ENCODE measurements at regions not wholly inside any gene's neighbourhood (a gene's known extent, or its start where the extent isn't known, plus 50 kb on each side); places are given as distances from the start of the nearest gene placed in this dataset.
"Not testable (repeated sequence)": the region's sequence is repeated elsewhere in the genome, so short reads cannot be mapped to it uniquely, and the experiment has no call there.

- no peak for DNase-seq (ENCODE audit: low spot score)
These were observed 152.6 kb upstream of the PLSCR5 start for GRCh38 chr3:146757759-146758158.

DNA sequence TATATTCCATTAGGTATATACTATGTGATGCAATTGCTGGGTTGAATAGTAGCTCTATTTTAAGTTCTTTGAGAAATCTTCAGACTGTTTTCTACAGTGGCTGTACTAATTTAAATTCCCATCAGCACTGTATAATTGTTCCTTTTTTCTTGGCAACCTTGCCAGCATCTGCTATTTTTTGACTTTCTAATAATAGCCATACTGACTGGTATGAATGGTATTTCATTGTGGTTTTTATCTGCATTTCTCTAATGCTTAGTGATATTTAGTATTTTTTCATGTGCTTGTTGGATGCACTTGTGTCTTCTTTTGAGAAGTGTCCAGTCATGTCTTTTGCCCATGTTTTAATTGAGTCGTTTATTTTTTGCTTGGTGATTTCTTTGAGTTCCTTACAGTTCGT, 145.1 kb upstream of the PLSCR5 start:
- no peak for DNase-seq (ENCODE audit: low spot score)

GRCh38 chr3:146747928-146748327, 142.8 kb upstream of the PLSCR5 start:
- no peak for DNase-seq (ENCODE audit: low spot score)

DNA sequence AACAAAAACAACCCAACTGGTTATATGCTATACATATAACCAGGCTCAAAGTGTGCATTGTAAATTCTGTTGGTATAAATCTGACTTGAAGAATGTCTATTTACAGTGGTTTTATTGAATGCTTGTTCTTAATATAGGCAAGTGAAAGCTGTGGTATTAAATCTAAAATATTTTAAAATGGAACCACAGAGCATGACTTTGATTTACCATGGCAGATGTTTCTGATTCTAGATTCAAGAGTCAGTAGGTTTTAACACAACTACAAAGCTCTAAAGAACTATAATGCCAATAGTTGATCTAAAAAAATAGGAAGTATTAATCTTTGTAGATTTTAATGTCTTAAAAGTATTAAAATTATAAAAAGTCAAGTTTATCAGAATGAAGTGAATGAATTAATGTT, 141.9 kb upstream of the PLSCR5 start:
- no peak for DNase-seq (ENCODE audit: low spot score)

- no peak for DNase-seq (ENCODE audit: low spot score)
These were observed 141.0 kb upstream of the PLSCR5 start for GRCh38 chr3:146746190-146746589.

DNA sequence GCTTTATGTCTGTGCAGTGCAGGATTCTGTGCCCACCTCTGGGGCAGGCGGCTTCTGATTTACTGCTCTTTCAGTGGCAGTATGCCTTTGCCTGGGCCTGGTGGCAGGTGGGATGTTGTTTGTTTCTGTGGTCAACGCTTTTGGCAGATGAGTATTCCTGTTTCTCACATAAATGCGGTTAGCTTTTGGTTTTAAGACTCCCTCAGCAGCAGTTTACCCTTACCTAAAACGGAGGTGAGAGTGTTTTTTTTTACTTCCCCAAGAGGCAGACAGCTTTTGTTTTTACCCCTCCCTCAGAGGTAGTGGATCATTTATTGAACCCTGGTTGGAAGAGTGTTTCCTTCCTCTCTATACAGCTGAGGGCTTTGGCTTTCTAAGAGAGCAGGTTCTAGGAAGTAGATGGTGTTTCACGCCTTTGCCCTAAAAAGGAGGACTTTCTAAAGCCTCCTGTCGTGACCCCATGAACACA, 134.1 kb upstream of the PLSCR5 start:
- DNase-seq (ENCODE audit: low spot score), result no peak

GRCh38 chr3:146732325-146732724, 127.2 kb upstream of the PLSCR5 start:
- no peak for DNase-seq (ENCODE audit: low spot score)

GRCh38 chr3:146715170-146715569, 110.0 kb upstream of the PLSCR5 start:
- DNase-seq (ENCODE audit: low spot score), result no peak

DNA sequence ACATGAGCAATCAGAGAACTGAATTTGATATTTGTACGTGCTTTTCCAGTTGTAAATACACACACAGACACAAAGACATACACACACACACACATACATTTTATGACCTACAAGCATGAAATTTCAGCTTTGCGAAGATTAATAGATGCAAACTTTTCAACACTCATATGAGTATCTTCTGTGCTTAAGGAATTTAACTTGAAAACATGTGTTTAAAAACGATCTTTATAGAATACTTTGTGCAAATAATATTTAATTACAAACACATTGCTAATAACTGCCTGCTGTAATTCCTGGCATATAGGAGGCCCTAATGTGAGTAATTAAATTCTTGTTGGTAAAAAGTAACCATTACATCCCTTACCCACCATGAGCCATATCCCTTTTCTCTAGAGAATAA, 107.7 kb upstream of the PLSCR5 start:
- no peak for DNase-seq (ENCODE audit: low spot score)

GRCh38 chr3:146709969-146710368, 104.8 kb upstream of the PLSCR5 start:
- DNase-seq (ENCODE audit: low spot score), result no peak

DNA sequence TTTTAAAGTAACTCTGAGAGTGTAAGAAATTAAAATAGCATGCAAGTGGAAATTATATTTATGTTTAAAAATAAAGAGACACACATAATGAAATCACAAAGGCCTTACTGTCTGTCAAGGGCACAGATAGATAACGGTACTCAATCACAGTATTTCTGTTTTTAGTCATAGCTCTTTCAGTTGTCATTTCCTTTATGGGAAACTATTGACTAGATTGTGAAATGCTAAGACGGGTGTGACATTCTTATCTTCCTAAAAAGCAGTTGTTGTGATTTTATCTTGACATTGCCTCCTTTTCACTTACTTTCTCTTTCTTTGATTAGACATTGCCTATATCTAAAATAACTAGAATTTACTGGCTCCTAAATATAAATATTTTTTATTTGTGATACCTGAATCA, 100.1 kb upstream of the PLSCR5 start:
- no peak for DNase-seq (ENCODE audit: low spot score)

GRCh38 chr3:146702237-146702636, 97.1 kb upstream of the PLSCR5 start:
- no peak for DNase-seq (ENCODE audit: low spot score)

DNA sequence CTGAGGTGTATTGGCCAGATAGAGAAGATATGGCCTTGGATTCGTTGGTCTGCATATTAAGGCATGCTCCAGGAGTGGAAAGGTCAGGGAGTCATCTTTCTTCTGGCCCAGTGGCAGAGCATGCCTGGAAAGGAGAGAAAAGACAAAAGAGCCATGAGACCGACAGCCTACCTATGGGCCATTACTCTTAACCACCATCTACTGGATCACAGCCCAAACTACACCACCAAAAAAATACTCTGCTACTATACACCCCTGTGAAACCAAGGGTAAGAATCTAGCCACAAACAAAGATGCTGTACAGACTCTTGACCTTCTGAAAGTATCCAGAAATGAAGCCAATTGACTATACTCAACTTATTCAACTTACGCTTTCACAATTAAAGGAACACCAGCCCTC, 96.1 kb upstream of the PLSCR5 start:
- DNase-seq (ENCODE audit: low spot score), result no peak

- DNase-seq (ENCODE audit: low spot score), result not testable (repeated sequence)
These were observed 94.9 kb upstream of the PLSCR5 start for GRCh38 chr3:146700025-146700424.

GRCh38 chr3:146692254-146692653, 87.1 kb upstream of the PLSCR5 start:
- DNase-seq (ENCODE audit: low spot score), result no peak

DNA sequence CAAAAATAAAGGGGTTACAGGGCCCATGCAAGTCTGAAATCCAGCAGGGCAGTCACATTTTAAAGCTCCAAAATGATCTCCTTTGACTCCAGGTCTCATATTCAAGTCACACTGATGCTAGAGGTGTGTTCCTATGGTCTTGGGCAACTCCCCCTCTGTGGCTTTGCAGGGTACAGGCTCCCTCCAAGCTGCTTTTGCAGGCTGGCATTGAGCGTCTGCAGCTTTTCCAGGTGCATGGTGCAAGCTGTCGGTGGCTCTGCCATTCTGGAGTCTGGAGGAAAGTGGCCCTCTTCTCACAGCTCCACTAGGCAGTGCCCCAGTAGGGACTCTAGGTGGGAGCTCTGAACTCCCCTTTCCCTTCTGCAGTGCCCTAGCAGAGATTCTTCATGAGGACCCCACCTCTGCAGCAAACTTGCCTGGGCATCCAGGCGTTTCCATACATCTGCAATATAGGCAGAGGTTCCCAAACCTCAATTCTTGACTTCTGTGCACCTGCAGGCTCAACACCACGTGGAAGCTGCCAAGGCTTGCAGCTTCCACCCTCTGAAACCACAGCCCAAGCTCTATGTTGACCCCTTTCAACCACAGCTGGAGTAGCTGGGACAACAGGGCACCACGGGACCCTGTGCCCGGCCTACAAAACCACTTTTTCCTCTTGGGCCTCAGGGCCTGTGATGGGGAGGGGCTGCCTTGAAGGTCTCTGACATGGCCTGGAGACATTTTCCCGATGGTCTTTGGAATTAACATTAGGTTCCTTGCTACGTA, 80.1 kb upstream of the PLSCR5 start:
- DNase-seq (ENCODE audit: low spot score), result no peak

DNA sequence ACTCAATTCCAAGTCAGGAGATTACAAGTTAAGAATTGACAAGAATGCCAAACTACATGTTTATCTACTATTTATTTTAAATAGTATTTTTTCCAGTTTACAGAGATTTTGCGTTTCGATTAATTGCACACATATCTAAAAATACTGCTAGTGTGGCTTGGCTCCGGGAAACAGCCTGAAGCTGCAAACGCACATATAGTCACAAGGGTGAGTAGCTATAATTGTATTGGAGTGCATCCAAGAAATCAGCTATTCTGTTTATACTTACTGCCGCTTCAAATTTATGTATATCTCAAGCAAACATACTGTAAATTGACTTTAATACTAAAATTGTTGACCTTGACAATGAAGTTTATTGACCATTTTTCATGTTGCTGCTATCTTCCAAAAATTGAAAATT, 77.0 kb upstream of the PLSCR5 start:
- no peak for DNase-seq (ENCODE audit: low spot score)

- no peak for DNase-seq (ENCODE audit: low spot score)
These were observed 75.5 kb upstream of the PLSCR5 start for GRCh38 chr3:146680617-146681016.

- no peak for DNase-seq (ENCODE audit: low spot score)
These were observed 74.8 kb upstream of the PLSCR5 start for GRCh38 chr3:146679995-146680394.

DNA sequence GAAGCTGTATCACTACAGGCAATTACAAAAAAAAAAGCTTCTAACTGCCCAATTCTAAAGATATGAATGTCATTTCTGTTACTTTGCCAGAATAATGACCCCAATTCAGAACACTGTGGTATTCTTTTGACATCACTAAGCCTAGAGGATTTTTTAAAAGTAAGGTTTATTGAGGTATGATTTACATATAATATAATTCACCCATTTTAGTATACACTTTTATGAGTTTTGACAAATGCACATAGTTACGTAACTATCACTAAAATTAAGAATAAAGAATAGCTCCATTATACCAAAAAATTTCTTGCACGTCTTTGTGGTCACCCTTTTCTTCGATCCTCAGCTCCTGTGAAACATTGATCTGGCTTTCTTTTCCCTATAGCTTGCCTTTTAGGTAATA, 74.0 kb upstream of the PLSCR5 start:
- no peak for DNase-seq (ENCODE audit: low spot score)

- DNase-seq (ENCODE audit: low spot score), result no peak
These were observed 67.8 kb upstream of the PLSCR5 start for GRCh38 chr3:146672941-146673340.

- no peak for DNase-seq (ENCODE audit: low spot score)
These were observed 59.3 kb upstream of the PLSCR5 start for GRCh38 chr3:146664403-146664802.

DNA sequence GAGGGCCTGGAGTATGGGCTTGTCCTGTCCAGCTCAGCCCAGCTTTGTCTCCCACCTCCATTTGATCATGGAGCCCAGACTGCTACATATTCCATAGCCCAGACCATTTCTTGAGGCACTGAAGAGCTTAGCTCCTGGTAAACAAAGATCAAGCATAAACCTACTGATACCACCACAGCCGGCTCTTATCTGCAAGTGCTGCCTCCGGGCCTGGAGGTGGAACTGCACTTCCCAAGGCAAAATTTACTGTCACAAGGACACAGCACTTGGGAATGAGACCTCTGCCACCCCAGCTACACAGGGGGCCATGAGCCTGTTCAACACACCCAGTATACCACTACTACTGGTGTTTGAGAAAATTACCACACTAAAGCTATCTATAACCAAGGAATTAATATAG, 53.7 kb upstream of the PLSCR5 start:
- DNase-seq (ENCODE audit: low spot score), result no peak

- no peak for DNase-seq (ENCODE audit: low spot score)
These were observed 50.3 kb upstream of the PLSCR5 start for GRCh38 chr3:146655333-146655996.

Measured in hematopoietic multipotent progenitor cell treated with erythropoietin and hydrocortisone succinate and interleukin-3 and kit ligand, for 17 days (in vitro differentiated cells).